ENCODE measurements at regions not wholly inside any gene's neighbourhood (a gene's known extent, or its start where the extent isn't known, plus 50 kb on each side); places are given as distances from the start of the nearest gene placed in this dataset.

DNA sequence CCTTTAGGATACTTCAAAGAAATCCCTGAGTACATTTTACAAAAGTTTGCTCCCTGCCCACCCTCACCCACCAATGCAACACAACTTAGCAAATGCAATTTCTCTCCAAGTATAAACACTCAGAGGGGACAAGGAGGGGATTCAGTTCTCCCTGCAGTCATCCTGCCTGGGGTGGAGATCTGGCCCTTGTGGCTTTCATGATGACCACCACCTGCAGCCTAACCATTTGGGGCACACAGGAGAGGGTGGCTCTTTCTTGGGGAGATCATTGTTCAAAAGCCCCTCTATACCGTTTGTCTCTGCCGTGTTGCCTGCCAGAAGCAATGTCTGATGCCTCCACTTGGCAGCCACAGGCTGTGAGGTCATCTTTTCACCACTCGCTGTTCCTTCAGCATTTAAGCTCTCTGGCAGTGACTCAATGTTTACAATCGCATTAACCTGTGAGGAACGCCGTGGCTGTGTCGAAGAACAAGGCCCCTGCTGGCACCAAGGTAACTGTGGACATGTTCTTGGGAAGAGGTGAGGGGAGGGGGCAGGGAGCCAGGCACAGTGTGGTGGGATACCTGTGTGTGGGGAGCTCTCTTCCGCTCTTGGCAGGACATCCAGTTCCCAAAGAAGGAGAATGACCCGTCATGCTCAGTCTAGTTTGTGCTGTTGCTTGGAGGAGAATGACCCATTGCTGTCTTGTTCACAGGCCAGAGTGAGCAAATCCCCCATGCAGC, 103.9 kb upstream of the DUSP10 start:
- no peak for DNase-seq (ENCODE audit: low read depth)

DNA sequence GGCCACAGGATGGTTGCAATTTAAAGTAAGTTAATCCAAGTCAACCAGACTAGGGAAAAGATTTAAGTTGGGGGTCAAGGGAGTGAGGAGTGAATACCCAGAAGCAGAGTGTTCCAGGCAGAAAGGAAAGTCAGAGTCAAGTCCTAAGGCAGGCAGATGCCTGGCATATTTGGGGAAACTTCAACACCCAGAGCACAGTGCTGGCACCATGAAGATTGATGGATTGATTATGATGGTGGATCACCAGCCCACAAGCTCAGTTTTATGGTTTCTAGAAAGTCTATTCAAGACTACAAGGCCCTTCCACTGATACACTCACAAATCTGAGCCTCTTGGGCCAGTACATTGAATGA, 100.1 kb upstream of the DUSP10 start:
- DNase-seq (ENCODE audit: low read depth) = no peak

DNA sequence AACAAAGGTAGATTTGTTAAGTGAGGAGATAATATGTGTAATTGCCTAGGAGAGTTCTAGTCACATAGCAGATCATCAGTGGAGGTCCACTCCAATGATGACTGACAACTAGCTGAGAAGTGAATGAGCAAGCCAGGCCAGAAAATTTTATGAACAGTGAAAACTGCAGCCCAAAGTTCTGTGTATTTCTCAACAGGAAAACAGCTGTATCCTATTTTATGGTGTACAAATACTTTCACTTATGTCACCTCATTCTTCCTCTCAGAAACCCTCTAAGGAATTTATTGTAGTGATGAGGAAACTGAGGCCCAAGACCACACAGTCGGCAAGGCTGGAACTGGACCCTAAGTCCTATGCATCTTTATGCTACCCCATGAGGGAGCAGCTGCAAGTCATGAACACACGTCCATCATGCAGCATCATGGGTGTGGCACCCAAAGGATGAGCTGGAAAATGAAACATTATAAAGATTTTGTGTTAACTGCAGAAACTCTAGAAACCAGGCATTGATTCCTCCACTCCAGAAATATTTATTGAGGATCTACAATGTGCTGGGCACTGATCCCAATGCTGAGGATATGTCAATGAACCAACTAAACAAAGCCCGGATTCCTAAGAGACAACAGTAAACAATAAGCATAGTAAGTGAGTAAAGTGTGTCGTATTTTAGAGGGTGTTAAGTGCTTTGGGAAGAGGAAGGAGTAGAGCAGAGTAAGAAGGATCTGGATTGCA, 99.5 kb upstream of the DUSP10 start:
- DNase-seq (ENCODE audit: low read depth) = no peak

DNA sequence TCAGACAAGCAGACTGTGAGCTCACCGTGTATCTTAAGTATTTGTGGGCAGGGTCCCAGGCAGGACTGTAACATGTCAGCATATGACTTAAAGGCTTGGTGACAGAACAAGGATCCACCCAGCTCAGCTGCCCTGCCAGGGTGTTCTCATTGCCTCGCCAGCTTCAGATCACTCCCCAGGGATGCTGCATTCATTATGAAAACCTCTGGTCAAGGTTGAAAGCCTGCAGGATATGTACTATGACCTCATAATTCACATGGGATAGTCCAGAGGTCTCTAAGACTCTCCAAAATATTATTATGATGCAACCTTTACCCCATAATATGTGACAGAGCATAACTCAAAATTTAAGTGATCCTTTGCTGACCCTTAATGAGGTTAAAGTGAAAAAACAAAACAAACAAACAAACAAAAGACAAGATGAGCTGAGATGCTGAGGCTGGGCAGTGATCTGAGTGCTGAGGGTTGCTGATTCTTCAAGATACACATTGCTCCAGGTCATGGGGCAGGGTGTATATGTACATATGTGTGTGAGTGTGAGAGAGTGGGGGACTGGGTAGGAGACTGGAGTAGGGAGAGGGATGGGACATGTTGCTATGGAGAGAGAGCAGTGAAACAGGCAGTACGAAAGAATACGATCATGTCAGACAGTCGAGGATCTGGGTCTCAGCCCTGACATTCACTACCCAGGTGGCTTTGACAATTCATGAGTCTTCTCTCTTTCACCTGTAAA, 98.8 kb upstream of the DUSP10 start:
- DNase-seq (ENCODE audit: low read depth) = no peak

DNA sequence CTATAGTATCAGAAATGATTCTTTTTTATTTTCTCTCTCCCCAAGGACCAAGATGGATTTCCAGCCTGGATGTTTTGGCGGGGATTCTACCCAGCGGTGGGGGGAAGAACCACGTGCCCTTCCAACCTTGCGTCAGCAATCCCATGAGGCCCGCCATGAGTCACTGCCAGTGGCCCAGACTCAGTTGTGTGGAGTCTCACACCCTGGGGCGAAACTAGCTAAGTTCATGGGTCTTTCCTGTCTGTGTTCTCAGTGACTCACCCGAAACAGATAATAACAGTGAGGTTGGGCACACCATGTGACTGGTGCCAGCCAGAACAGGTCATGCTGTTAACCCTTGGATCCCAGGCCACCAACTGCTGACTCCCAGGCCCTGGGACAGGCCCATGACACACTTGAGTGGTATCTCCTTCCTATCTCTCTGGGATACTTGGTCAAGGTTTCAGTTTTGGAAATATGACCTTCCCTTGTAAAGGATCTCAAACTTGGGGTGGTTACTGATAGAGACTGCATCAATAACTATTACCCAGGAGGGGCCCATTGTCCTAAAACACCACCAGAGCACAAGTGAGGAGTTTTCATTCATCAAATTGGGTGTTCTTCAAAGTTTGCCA, 98.0 kb upstream of the DUSP10 start:
- DNase-seq (ENCODE audit: low read depth) = peak; percentile 77

DNA sequence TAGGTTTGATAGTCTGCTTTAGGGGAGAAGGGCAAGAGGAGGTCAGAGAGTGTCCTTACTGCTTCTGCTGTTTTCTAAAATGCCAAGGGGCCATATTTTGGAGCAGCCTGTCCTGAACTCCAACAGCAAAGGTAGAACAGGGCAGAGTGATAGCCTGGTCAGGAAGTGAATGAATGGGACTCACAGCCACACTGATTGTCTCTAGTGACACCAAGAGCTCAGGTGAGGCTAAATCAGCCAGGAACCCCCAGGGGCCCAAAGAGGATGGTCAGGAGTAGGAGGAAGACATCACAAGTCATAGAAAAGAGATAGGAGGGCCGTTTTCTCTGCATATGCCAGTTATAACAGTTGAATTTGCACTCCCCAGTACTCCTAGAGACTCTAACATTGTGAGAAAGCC, 97.4 kb upstream of the DUSP10 start:
- no peak for DNase-seq (ENCODE audit: low read depth)

DNA sequence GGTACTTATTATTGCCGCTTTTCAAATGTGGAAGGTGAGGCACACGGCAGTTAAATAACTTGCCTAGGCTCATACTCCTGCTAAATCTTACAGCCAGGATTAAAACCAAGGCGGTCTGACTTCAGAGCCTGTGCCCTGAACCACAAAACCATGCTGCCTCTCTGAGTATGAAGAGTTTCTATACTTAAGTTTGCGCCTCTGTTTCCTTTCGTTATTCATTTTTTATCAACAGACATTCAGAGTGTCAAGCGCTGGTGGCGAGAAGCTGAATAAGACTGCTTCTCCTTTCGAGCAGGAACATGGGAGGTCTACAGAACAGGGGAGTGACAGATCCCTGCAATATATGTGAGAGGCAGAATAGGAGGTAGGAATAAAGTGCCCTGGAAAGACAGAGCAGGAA, 96.0 kb upstream of the DUSP10 start:
- no peak for DNase-seq (ENCODE audit: low read depth)

DNA sequence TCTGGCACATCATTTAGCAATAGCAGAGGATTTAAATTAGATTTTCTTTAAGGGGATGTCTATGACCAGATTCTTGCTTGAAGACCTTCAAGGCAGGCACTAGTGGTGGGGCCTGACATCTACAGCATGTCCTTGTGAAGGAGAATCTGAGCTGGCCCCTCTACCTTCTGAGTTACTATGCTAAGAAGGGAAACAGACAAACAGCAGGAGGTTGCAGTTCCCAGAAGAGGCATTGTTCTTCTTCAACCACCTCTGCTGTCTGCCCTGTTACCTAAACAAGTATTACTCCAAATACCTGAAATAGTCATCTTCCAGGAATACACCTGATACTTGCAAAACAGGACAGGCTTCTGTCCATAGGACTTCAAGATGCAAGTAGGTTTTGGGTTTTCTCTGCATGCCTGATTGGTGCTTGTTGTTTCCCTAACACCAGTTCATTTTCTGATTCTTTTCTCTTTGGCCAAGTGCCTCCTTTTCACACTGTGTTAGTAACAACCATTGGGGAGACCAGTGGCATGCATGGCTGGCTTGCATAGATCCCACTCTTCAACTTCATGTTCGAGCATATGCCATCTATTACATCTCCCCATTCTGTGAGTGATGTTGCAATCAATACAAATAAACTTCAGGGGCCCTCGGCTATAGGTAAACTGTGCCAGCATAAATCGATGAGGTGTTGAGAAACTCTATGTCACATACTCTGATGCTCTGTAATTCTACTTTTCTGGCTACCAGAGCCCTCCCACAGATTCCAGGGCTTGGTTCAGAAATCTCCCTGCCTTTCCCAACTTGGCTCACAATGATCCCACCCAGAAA, 93.0 kb upstream of the DUSP10 start:
- no peak for DNase-seq (ENCODE audit: low read depth)

DNA sequence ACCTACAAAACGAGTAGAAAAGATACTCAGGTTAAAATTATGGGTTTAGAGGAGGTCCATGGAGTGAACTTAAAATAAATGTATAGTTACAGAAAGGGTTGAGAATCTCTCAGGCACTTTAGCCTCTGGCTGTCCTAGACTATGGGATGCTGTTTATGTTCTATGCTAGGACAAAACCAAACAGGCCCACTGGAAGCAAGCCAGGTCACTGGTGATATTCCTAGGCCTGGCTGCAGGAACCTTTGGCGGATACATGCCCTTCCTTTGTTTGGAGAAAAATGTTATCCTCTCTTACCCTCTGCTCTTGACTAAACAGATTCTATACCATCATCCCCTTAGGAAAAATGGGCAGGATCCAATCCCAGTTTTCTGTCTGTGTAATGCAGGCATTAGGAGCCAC, 90.7 kb upstream of the DUSP10 start:
- no peak for DNase-seq (ENCODE audit: low read depth)

DNA sequence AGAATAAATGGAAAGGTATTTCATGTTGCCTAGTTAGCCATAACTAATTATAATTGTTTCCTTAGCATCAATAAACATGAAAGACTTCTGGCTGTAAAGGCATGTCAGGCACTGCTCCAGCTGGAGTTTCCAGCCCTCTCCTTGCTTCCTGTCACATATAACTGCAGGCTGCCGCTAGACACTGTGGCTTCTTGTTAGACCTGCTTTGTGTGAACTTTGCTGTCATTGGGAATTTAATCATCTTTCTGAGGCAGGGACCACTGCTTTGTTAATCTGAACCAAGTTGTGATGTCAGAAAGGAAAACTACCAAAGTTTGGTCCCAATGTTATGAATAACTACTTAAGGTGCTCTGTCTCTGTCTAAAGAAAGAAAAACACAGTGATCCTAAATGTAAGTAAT, 90.3 kb upstream of the DUSP10 start:
- no peak for DNase-seq (ENCODE audit: low read depth)

DNA sequence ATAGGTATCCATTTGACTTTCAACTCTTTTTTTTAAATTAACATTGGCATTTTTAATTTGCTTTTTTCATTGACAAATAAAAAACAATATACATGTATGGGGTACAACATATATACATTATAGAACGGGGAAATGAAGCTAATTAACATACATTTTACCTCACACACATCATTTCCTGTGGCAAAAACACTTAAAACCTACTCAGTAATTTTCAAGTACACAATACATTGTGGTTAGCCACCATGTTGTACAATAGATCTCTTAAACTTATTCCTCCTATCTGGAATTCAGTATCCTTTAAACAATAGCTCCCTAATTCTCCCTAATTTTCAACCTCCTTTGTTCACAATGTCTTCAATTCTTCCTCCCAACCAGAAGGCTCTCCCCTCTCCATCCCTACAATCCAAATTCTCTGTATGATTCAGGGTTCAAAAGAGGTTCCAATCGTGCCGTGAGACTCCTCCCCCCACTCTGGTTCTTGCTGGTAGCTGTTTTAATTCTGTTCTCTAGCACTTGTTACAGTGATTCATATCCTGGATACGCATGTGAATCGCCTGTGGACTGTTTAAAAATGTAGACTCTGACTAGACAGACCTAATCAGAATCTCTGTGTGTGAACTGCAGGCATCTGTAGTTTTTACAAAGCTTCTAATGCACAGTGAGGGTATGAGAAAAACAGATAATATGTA, 87.6 kb upstream of the DUSP10 start:
- DNase-seq (ENCODE audit: low read depth) = peak; percentile 78

DNA sequence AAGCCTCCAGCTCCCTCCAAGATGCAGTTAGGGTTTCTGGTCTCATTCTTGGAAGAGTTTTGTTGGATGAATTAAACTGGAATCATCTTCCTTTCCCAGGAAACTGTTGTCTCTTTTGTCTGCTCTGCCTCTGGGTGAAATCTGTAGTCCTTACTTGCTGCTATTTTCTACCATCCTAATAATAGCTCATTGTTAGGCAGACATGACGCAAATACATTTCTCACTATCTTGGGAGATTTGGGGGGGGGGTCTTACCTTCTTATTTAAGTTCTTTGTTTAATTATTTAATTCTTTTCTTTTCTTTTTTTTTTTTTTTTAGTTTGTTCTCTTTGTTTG, 85.4 kb upstream of the DUSP10 start:
- DNase-seq (ENCODE audit: low read depth) = no peak

DNA sequence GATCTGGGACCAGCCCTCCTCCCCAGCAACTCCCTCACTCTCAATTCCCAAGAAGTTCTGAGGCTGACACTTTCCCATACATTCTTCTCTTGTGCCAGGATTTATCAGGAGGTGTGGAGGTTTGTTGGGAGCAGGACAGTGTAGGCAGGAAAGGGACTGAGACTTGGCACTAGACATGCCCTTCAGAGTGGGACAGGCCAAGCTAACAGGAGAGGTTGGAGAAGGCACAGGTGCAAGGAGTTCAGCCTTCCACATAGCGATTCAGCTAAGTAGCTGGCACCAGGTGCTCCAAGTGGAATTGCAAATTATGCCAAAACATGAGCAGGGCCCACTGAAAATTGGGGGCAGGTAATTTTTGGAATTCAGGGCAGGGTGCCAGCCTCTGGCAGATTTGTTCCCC, 83.0 kb upstream of the DUSP10 start:
- no peak for DNase-seq (ENCODE audit: low read depth)

DNA sequence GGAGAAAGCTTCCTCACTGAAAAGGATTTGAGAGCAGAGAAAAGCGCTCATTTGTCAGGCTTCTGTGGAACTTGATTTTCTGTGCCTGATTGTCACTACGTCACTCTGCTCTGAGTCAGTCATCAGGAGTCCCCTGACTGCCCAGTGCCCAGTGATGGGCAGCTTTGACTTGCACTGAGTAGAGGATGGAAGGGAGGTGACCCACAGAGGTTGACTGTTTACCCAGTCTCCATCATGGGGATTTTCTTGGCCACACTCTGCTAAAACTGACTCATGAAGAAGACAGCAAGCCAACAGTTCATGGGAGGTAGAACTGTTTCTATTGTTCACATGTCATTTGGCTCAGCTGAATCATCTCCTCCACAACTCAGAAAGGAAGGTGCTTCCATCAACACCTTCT, 82.1 kb upstream of the DUSP10 start:
- DNase-seq (ENCODE audit: low read depth) = no peak

DNA sequence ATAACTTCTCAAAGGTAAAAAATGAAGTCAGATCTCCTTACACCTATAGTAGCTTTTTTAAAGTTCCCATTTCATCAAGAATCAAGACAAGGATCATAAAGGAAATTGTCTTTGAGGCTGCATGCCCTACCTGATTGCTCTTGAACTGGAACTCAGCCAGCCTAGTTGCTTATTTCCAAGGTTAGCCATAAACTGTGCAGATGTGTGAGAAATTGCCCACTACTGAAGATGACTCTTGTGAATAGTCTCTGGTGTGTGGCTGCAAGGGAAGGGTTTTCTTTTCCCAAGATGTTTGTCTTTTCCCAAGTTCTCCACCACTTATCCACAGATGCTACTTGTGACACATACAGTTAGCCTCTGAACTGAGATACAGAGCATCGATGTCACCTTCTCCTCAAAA, 81.7 kb upstream of the DUSP10 start:
- DNase-seq (ENCODE audit: low read depth) = no peak

DNA sequence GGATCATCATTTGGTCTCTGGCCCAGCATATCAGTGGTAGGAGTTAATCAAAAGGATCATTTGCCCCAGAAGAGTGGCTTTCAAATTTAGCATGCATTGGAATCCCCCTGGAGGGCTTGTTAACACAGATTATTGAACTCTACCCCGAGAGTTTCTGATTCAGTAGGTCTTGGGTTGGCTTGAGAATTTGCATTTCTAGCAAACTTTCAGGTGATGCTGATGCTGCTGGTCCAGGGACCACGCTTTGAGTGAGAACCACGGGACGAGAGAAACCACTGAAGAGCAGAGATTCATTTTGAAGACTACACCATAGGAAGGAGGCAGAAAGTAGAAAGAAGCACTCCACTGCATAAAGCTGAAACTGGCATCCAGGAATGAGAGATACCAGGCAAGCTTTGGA, 81.3 kb upstream of the DUSP10 start:
- no peak for DNase-seq (ENCODE audit: low read depth)

DNA sequence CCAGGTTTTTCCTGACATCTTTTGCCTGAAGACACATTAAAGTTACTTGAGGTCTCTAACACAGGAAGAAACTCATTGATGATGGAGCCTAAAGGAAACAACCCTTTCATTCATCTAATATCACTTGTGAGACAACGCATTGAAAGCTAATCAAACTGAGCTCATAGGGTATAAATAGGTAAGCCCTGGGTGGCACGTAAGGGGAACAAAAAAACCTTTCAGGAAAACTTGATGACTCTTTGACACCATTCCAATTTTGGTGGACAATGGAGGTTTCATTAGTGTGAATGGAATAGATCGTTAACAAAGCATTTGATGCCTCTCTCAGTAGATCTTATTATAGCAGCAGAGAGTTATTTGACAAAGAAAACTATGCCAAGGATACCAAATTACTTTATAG, 80.7 kb upstream of the DUSP10 start:
- DNase-seq (ENCODE audit: low read depth) = no peak

DNA sequence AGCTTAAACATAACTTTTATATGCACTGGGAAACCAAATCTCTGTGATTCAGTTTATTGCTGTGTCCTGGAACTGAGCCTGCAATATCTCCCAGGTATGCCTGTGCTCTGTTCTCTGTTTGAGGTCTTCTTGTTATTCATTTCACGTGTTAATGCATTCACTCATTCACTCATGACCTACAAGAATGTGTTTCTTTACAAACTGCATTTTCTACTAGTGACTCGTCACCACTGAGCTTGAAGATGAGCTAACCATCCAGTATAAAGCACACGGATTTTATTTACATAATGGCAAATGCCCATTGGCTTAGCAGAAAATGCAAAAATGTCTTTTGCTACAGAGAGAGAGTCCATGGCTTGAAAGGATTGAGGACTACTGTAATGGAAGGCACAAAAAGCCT, 75.0 kb upstream of the DUSP10 start:
- DNase-seq (ENCODE audit: low read depth) = peak; percentile 93

DNA sequence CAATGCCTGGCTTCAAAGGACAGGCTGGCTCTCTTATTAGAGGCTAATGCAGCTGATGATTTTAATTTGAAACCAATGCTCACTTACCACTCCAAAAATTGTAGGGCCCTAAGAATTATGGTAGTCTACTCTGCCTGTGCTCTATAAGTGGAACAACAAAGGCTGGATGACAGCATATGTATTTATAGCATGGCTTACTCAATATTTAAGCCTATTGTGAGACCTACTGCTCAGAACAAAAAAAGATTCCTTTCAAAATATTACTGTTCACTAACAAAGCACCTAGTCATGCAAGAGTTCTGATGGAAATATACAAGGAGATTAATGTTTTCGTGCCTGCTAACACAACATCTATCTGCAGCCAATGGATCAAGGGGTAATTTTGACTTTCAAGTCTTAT, 73.8 kb upstream of the DUSP10 start:
- DNase-seq (ENCODE audit: low read depth) = no peak

DNA sequence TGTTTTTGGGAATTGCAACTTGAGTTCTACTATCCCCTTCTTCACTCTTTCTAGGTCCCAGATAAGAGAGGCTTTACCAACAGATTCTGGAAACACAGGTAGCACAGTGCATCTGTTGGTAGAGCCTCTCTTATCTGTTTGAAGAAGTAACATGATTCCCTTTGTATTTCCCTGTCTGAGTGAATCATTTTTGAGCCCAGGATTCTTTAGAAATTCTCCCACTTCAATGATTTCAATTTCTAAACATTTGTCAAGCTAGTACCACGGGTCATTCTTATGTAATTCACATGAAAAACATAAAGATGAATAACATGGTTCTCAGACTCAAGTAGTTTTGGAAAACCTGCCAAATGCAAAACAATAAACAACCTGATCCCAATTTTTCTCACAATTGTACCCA, 72.0 kb upstream of the DUSP10 start:
- DNase-seq (ENCODE audit: low read depth) = no peak

DNA sequence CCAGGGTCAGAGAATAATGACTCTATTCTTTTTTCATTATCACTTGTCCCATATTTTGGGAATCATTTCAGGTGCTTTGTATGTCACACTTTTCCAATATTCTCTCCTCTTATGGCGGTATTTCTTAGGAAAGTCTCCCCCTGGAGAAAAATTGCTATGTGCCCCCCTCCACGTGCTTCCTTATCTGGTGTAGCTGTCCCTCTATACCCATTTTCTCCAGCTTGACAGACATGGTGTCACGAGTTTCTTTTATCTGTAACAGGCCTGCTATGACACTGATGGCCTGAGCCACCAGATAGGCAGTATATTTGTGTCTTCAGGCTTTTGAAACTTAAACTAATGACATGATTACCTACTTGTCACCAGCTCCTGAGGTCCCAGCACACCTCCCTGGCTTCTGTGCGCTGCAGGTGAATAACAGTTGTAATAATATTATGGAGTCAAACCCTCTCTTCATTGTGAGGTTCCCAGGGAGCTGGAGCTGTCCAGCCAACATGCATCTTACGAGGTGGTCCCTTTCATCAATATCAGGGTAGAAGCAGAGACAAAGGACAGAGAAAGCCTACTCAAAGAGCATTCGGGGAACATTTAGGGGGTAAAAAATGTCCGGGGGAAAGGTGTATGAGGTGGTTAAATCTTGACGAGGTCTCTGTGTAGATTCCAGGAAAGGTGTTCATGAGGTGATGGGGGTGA, 71.2 kb upstream of the DUSP10 start:
- DNase-seq (ENCODE audit: low read depth) = no peak

Measured in HS-5 (cell line).